H9 (cell line): ENCODE measurements at regions not wholly inside any gene's neighbourhood (a gene's known extent, or its start where the extent isn't known, plus 50 kb on each side); places are given as distances from the start of the nearest gene placed in this dataset.

Source experiments
- DNase-seq: peaks from one replicate; pipeline ENCODE4 v3.0.0-alpha.2; 2017
- H2AFZ ChIP-seq: one replicate; pipeline ENCODE4 v1.6.1; 2013; ENCODE audit warnings: mild to moderate bottlenecking, low read length, control low read depth, moderate library complexity
- H2AK5ac ChIP-seq: 2 replicates; pipeline ENCODE4 v1.6.1; 2013; ENCODE audit warnings: low read length, control low read depth, mixed read lengths; ENCODE audit not compliant: insufficient read length
- H2BK120ac ChIP-seq: one replicate; pipeline ENCODE4 v1.6.1; 2013; ENCODE audit warnings: low read depth, mild to moderate bottlenecking, low read length, control low read depth, inconsistent platforms; ENCODE audit not compliant: poor library complexity, severe bottlenecking
- H2BK12ac ChIP-seq: 2 replicates; pipeline ENCODE4 v1.6.1; 2013; ENCODE audit warnings: low read length, control low read depth, mixed read lengths, low read depth; ENCODE audit not compliant: insufficient read length
- H2BK15ac ChIP-seq: 2 replicates; pipeline ENCODE4 v1.6.1; 2013; ENCODE audit warnings: low read depth, low read length, control low read depth
- H2BK20ac ChIP-seq: one replicate; pipeline ENCODE4 v1.6.1; 2013; ENCODE audit warnings: low read depth, mild to moderate bottlenecking, low read length, control low read depth, inconsistent platforms; ENCODE audit not compliant: poor library complexity, severe bottlenecking
- H2BK5ac ChIP-seq: 2 replicates; pipeline ENCODE4 v1.6.1; 2013; ENCODE audit warnings: low read length, control low read depth, mixed read lengths; ENCODE audit not compliant: insufficient read length
- H3K14ac ChIP-seq: 2 replicates; pipeline ENCODE4 v1.6.1; 2013; ENCODE audit warnings: low read length, control low read depth; ENCODE audit not compliant: insufficient read depth
- H3K18ac ChIP-seq: 2 replicates; pipeline ENCODE4 v1.6.1; 2013; ENCODE audit warnings: low read depth, mild to moderate bottlenecking, mixed read lengths, low read length, control low read depth; ENCODE audit not compliant: insufficient read length
- H3K23ac ChIP-seq: 2 replicates; pipeline ENCODE4 v1.6.1; 2013; ENCODE audit warnings: low read length, control low read depth, mixed read lengths, low read depth; ENCODE audit not compliant: insufficient read length
- H3K23me2 ChIP-seq: 2 replicates; pipeline ENCODE4 v1.6.1; 2013; ENCODE audit warnings: low read depth, mild to moderate bottlenecking, mixed read lengths, low read length, control low read depth; ENCODE audit not compliant: insufficient read length, poor library complexity, severe bottlenecking
- H3K27ac ChIP-seq: 2 replicates; pipeline ENCODE4 v1.5.1; 2013; ENCODE audit warnings: low read length, control low read depth, mixed read lengths, low read depth; ENCODE audit not compliant: insufficient read length
- H3K27me3 ChIP-seq: 2 replicates; pipeline ENCODE4 v1.6.1; 2013; ENCODE audit warnings: low read length, control low read depth, inconsistent platforms; ENCODE audit not compliant: insufficient read depth
- H3K4ac ChIP-seq: 2 replicates; pipeline ENCODE4 v1.6.1; 2013; ENCODE audit warnings: low read depth, mild to moderate bottlenecking, control low read depth, inconsistent platforms, low read length, moderate library complexity
- H3K4me1 ChIP-seq: 2 replicates; pipeline ENCODE4 v1.6.1; 2013; ENCODE audit warnings: low read length, control low read depth, inconsistent platforms; ENCODE audit not compliant: insufficient read depth
- H3K4me2 ChIP-seq: 2 replicates; pipeline ENCODE4 v1.6.1; 2013; ENCODE audit warnings: low read length, control low read depth, mixed read lengths; ENCODE audit not compliant: insufficient read length, insufficient read depth
- H3K56ac ChIP-seq: 2 replicates; pipeline ENCODE4 v1.6.1; 2013; ENCODE audit warnings: low read depth, mild to moderate bottlenecking, mixed read lengths, low read length, control low read depth; ENCODE audit not compliant: insufficient read length
- H3K79me1 ChIP-seq: 2 replicates; pipeline ENCODE4 v1.6.1; 2013; ENCODE audit warnings: low read depth, mild to moderate bottlenecking, moderate library complexity, low read length, control low read depth, inconsistent platforms; ENCODE audit not compliant: insufficient read depth, poor library complexity, severe bottlenecking
- H3K79me2 ChIP-seq: 2 replicates; pipeline ENCODE4 v1.6.1; 2013; ENCODE audit warnings: low read length, control low read depth, inconsistent platforms; ENCODE audit not compliant: insufficient read depth
- H3K9ac ChIP-seq: 2 replicates; pipeline ENCODE4 v1.6.1; 2013; ENCODE audit warnings: low read length, control low read depth, mixed read lengths; ENCODE audit not compliant: insufficient read length; ENCODE audit errors: extremely low read depth
- H3K9me3 ChIP-seq: one replicate; pipeline ENCODE4 v1.6.1; 2013; ENCODE audit warnings: low read depth, low read length, inconsistent platforms; ENCODE audit not compliant: control insufficient read depth
- H3T11ph ChIP-seq: one replicate; pipeline ENCODE4 v1.6.1; 2013; ENCODE audit warnings: mild to moderate bottlenecking, low read length, control low read depth, inconsistent platforms
- H4K20me1 ChIP-seq: one replicate; pipeline ENCODE4 v1.6.1; 2013; ENCODE audit not compliant: control insufficient read depth, insufficient read length, insufficient read depth
- H4K5ac ChIP-seq: 2 replicates; pipeline ENCODE4 v1.6.1; 2013; ENCODE audit warnings: low read depth, mild to moderate bottlenecking, mixed read lengths, low read length, control low read depth; ENCODE audit not compliant: insufficient read length
- H4K8ac ChIP-seq: replicated peaks from 2 replicates; pipeline ENCODE4 v1.6.1; 2013; ENCODE audit warnings: low read length, control low read depth, mixed read lengths, low read depth; ENCODE audit not compliant: insufficient read length
- H4K91ac ChIP-seq: 2 replicates; pipeline ENCODE4 v1.6.1; 2013; ENCODE audit warnings: low read depth, mild to moderate bottlenecking, moderate library complexity, mixed read lengths, low read length, control low read depth; ENCODE audit not compliant: insufficient read length
- H3K27ac Mint-ChIP-seq, 3 experiments: 2 replicates in 2 of 3; 3 replicates in 1 of 3; pipeline ENCODE4 v1.8.0; 2020 to 2021; ENCODE audit warnings: mixed read lengths in 3 of 3, mild to moderate bottlenecking in 1 of 3, moderate library complexity in 1 of 3
- H3K27me3 Mint-ChIP-seq: 2 replicates; pipeline ENCODE4 v1.8.0; 2021; ENCODE audit warnings: low read depth, mild to moderate bottlenecking, moderate library complexity, mixed read lengths
- H3K36me3 Mint-ChIP-seq, 3 experiments: 2 replicates in 2 of 3; 3 replicates in 1 of 3; pipeline ENCODE4 v1.8.0; 2020 to 2021; ENCODE audit warnings: low read depth in 3 of 3, mixed read lengths in 3 of 3; ENCODE audit not compliant: insufficient read depth in 1 of 3
- H3K4me1 Mint-ChIP-seq, 2 experiments: 2 replicates each; pipeline ENCODE4 v1.8.0; 2020; ENCODE audit warnings: mixed read lengths in 2 of 2
- H3K4me3 Mint-ChIP-seq, 2 experiments: 2 replicates in 1 of 2; 3 replicates in 1 of 2; pipeline ENCODE4 v1.8.0; 2020 to 2021; ENCODE audit warnings: mild to moderate bottlenecking in 2 of 2, mixed read lengths in 2 of 2, moderate library complexity in 1 of 2
- H3K9me3 Mint-ChIP-seq, 2 experiments: 2 replicates in 1 of 2; 3 replicates in 1 of 2; pipeline ENCODE4 v1.8.0; 2020; ENCODE audit warnings: mild to moderate bottlenecking in 2 of 2, mixed read lengths in 2 of 2, moderate library complexity in 1 of 2
- TF ChIP-seq, protein P1 (sequence below): fragments of 200-600 bp; sonication (generic); conservative IDR thresholded peaks from 3 replicates; pipeline ENCODE4 v1.8.0; 2021; ENCODE audit warnings: antibody characterized with exemption, mild to moderate bottlenecking

DNA sequence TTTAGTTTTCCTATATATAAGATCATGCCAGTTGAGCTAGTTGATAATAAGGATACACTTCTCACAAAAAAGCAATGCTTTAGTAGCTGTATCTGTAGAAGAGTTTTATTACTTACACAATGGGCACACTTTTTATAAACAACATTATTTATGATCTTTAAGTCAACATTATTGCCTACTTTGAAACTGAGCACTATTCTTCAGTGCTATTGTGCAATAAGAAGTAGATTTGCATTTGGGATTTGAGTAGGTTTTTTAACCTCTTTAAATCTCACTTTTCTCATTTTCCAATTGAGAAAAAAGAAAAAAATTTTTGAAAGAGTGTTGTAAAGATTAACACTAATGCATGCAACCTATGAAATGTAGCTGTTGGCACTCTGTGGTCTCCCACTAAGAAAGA, 1198.3 kb downstream of the GALC start:
- H2BK20ac ChIP-seq = no peak overlapping the region

More for the DNA sequence above, 1198.3 kb downstream of the GALC start:
- no peak overlapping the region for H2BK15ac ChIP-seq
- Mint-ChIP-seq H3K27me3 (no peaks in the 10 kb centered on the region; the same call in 1 of the 2 replicates), H3K27ac (no peak overlapping the region), H3K4me3 (no peak overlapping the region), H3K9me3 (peaks cover 0 to 11% of the 10 kb centered on the region in 2 experiments; a peak in 3 of 5 replicates), H3K36me3 (peaks cover 0 to 7% (median 4%) of the 10 kb centered on the region in 3 experiments; a peak in 4 of 7 replicates), H3K4me1 (no peaks in the 10 kb centered on the region)
- no peaks in the 10 kb centered on the region for H4K20me1 ChIP-seq
- H4K91ac ChIP-seq = no peak overlapping the region
- no peaks in the 10 kb centered on the region for H3K27me3 ChIP-seq
- H3K9ac ChIP-seq = no peak overlapping the region
- H4K5ac ChIP-seq = no peak overlapping the region
- H3K79me2 ChIP-seq = no peaks in the 10 kb centered on the region
- no peak overlapping the region for H3K14ac ChIP-seq
- H2AFZ ChIP-seq = no peak overlapping the region
- H3K4me1 ChIP-seq = no peaks in the 10 kb centered on the region
- H3K4me2 ChIP-seq = no peak overlapping the region
- no peak overlapping the region for H3K23ac ChIP-seq
- H3T11ph ChIP-seq = no peak overlapping the region
- TF ChIP-seq, protein P1, sequence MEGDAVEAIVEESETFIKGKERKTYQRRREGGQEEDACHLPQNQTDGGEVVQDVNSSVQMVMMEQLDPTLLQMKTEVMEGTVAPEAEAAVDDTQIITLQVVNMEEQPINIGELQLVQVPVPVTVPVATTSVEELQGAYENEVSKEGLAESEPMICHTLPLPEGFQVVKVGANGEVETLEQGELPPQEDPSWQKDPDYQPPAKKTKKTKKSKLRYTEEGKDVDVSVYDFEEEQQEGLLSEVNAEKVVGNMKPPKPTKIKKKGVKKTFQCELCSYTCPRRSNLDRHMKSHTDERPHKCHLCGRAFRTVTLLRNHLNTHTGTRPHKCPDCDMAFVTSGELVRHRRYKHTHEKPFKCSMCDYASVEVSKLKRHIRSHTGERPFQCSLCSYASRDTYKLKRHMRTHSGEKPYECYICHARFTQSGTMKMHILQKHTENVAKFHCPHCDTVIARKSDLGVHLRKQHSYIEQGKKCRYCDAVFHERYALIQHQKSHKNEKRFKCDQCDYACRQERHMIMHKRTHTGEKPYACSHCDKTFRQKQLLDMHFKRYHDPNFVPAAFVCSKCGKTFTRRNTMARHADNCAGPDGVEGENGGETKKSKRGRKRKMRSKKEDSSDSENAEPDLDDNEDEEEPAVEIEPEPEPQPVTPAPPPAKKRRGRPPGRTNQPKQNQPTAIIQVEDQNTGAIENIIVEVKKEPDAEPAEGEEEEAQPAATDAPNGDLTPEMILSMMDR = no peak
- H2BK12ac ChIP-seq = no peak overlapping the region
- no peak overlapping the region for H3K4ac ChIP-seq
- no peak overlapping the region for H3K27ac ChIP-seq
- H3K56ac ChIP-seq = no peak overlapping the region
- H4K8ac ChIP-seq = no peak overlapping the region
- no peaks in the 10 kb centered on the region for H3K79me1 ChIP-seq
- H3K9me3 ChIP-seq = no peaks in the 10 kb centered on the region
- no peak overlapping the region for H2BK5ac ChIP-seq
- H3K18ac ChIP-seq = no peak overlapping the region
- DNase-seq = no peak
- H2BK120ac ChIP-seq = no peak overlapping the region
- H3K23me2 ChIP-seq = no peaks in the 10 kb centered on the region
- H2AK5ac ChIP-seq = no peak overlapping the region
